WTC11 (cell line): ENCODE measurements at regions not wholly inside any gene's neighbourhood (a gene's known extent, or its start where the extent isn't known, plus 50 kb on each side); places are given as distances from the start of the nearest gene placed in this dataset.

Experiments used
- ATF2 ChIP-seq: sonication (generic); formaldehyde crosslinking; IDR thresholded peaks from 2 replicates; pipeline ENCODE4 v1.8.1; 2022; ENCODE audit warnings: low read depth, missing genetic modification reagents, borderline replicate concordance
- CREB1 ChIP-seq: sonication (generic); formaldehyde crosslinking; IDR thresholded peaks from 2 replicates; pipeline ENCODE4 v1.8.0; 2023; ENCODE audit warnings: mild to moderate bottlenecking, missing genetic modification reagents
- CTCF ChIP-seq: fragments of 200-600 bp; IDR thresholded peaks from 2 replicates; pipeline ENCODE4 v1.8.0; 2022; ENCODE audit warnings: antibody characterized with exemption
- JUN ChIP-seq: sonication (generic); formaldehyde crosslinking; IDR thresholded peaks from 2 replicates; pipeline ENCODE4 v1.8.0; 2023; ENCODE audit warnings: mild to moderate bottlenecking, missing genetic modification reagents
- MXD4 ChIP-seq: fragments of 250-450 bp; sonication (Bioruptor Pico); IDR thresholded peaks from 2 replicates; pipeline ENCODE4 v1.8.0; 2021; ENCODE audit warnings: mild to moderate bottlenecking, moderate library complexity, borderline replicate concordance
- ZNF416 ChIP-seq: fragments of 250-450 bp; sonication (Bioruptor Pico); IDR thresholded peaks from 2 replicates; pipeline ENCODE4 v1.9.0; 2021; ENCODE audit warnings: mild to moderate bottlenecking, inconsistent platforms

GRCh38 chr10:78843495-78843894 is 225.3 kb upstream of the ZMIZ1 start:
- TF ChIP-seq ATF2 (CRISPR knock-in tag) (no peak), MXD4 (CRISPR knock-in tag) (no peak), CREB1 (CRISPR knock-in tag) (no peak), CTCF (no peak), ZNF416 (no peak), JUN (CRISPR knock-in tag) (no peak)
